NCI-H1417 (cell line): ENCODE measurements at regions not wholly inside any gene's neighbourhood (a gene's known extent, or its start where the extent isn't known, plus 50 kb on each side); places are given as distances from the start of the nearest gene placed in this dataset.
"Not testable (repeated sequence)": the region's sequence is repeated elsewhere in the genome, so short reads cannot be mapped to it uniquely, and the experiment has no call there.

Experiments used
- DNase-seq, 3 experiments: peaks; one replicate each; lab custom pipeline; 2025; lab: John Stamatoyannopoulos, UW

GRCh38 chr5:165375201-165375600 is 1869.8 kb downstream of the MAT2B start:
- DNase-seq, result no peak

- DNase-seq, result no peak
These were observed 1888.4 kb downstream of the MAT2B start for GRCh38 chr5:165393839-165394238.

GRCh38 chr5:165397516-165397915 is 1892.1 kb downstream of the MAT2B start:
- no peak for DNase-seq

GRCh38 chr5:165400086-165400485 is 1894.7 kb downstream of the MAT2B start:
- DNase-seq, result no peak

- DNase-seq, result no peak
These were observed 1899.5 kb downstream of the MAT2B start for GRCh38 chr5:165404917-165405316.

GRCh38 chr5:165405340-165405739 is 1899.9 kb downstream of the MAT2B start:
- DNase-seq, result no peak

- DNase-seq, result no peak
These were observed 1901.9 kb downstream of the MAT2B start for GRCh38 chr5:165407352-165407751.

GRCh38 chr5:165410476-165410875 is 1905.1 kb downstream of the MAT2B start:
- DNase-seq, result no peak

GRCh38 chr5:165411532-165411931 is 1906.1 kb downstream of the MAT2B start:
- DNase-seq, result not testable (repeated sequence)

- DNase-seq, result peak in 1 of 3 experiments; percentile 41
These were observed 1915.1 kb downstream of the MAT2B start for GRCh38 chr5:165420493-165420892.

- DNase-seq, result no peak
These were observed 1918.4 kb downstream of the MAT2B start for GRCh38 chr5:165423697-165424299.

GRCh38 chr5:165425594-165425993 is 1920.2 kb downstream of the MAT2B start:
- no peak for DNase-seq

- no peak for DNase-seq
These were observed 1943.3 kb downstream of the MAT2B start for GRCh38 chr5:165448753-165449152.

GRCh38 chr5:165457859-165458481 is 1952.6 kb downstream of the MAT2B start:
- DNase-seq, result peak in 2 of 3 experiments; percentile 36 to 68

- DNase-seq, result no peak
These were observed 1953.8 kb downstream of the MAT2B start for GRCh38 chr5:165459232-165459631.

GRCh38 chr5:165460911-165461310 is 1955.5 kb downstream of the MAT2B start:
- DNase-seq, result no peak

GRCh38 chr5:165477546-165477945 is 1972.1 kb downstream of the MAT2B start:
- DNase-seq, result no peak

- no peak for DNase-seq
These were observed 1990.5 kb downstream of the MAT2B start for GRCh38 chr5:165495829-165496380.

GRCh38 chr5:165497707-165498106 is 1992.3 kb downstream of the MAT2B start:
- peak in 1 of 3 experiments; percentile 9 for DNase-seq

- DNase-seq, result no peak
These were observed 1997.7 kb downstream of the MAT2B start for GRCh38 chr5:165502893-165503691.

GRCh38 chr5:165504674-165505073 is 1999.3 kb downstream of the MAT2B start:
- no peak for DNase-seq

- no peak for DNase-seq
These were observed 2002.9 kb downstream of the MAT2B start for GRCh38 chr5:165508286-165508685.

GRCh38 chr5:165508861-165509260 is 2003.4 kb downstream of the MAT2B start:
- DNase-seq, result no peak
